ENCODE measurements at regions not wholly inside any gene's neighbourhood (a gene's known extent, or its start where the extent isn't known, plus 50 kb on each side); places are given as distances from the start of the nearest gene placed in this dataset.

DNA sequence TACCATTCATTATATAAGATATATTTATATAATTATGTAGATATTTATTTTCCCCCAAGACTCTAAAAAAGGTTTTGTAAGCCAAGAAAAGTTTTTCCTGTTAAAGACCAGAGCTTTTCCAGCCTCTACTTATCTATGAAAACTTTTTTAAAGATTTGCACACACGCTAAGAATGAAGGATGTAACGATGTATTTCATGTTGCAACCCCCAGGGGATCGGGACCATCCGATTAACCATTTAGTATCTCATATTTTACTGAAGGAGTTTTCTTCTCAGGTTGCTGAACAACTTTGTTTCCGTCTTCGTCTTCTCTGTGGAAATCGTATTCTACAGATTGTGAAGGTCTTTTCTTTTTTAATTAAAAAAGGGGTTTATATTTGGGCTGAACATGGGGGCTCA is 70.0 kb upstream of the SASH1 start:
- H3K27me3 ChIP-seq (ENCODE audit: insufficient read depth, low read length) = no peaks in the 10 kb centered on the region
- H2AFZ ChIP-seq (ENCODE audit: low read length) = no peak overlapping the region
- H3F3A ChIP-seq (ENCODE audit: insufficient read depth, low read length) = no peaks in the 10 kb centered on the region
- H3K79me2 ChIP-seq (ENCODE audit: insufficient read depth, low read length) = no peaks in the 10 kb centered on the region
- no peaks in the 10 kb centered on the region for H3K9me3 ChIP-seq (ENCODE audit: low read length)
- H3K36me3 ChIP-seq (ENCODE audit: insufficient read depth, low read length) = no peaks in the 10 kb centered on the region
- TF ChIP-seq EZH2 (IDR thresholded peaks at IDR 0.05; ENCODE audit: borderline replicate concordance, low read length) = no peak
- TF ChIP-seq, protein P1, sequence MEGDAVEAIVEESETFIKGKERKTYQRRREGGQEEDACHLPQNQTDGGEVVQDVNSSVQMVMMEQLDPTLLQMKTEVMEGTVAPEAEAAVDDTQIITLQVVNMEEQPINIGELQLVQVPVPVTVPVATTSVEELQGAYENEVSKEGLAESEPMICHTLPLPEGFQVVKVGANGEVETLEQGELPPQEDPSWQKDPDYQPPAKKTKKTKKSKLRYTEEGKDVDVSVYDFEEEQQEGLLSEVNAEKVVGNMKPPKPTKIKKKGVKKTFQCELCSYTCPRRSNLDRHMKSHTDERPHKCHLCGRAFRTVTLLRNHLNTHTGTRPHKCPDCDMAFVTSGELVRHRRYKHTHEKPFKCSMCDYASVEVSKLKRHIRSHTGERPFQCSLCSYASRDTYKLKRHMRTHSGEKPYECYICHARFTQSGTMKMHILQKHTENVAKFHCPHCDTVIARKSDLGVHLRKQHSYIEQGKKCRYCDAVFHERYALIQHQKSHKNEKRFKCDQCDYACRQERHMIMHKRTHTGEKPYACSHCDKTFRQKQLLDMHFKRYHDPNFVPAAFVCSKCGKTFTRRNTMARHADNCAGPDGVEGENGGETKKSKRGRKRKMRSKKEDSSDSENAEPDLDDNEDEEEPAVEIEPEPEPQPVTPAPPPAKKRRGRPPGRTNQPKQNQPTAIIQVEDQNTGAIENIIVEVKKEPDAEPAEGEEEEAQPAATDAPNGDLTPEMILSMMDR (IDR thresholded peaks at IDR 0.05; ENCODE audit: low read length) = no peak
- no peaks in the 10 kb centered on the region for H4K20me1 ChIP-seq (ENCODE audit: insufficient read depth, low read length)
- no peaks in the 10 kb centered on the region for H3K9me2 ChIP-seq (ENCODE audit: low read depth, low read length)
- no peak overlapping the region for H3K27ac ChIP-seq (ENCODE audit: low read depth, low read length, poor library complexity, severe bottlenecking)
- H3K4me2 ChIP-seq (ENCODE audit: low read length) = no peak overlapping the region
- no peak overlapping the region for H3K4me3 ChIP-seq (ENCODE audit: low read depth, low read length, poor library complexity, severe bottlenecking)
- H3K4me1 ChIP-seq (ENCODE audit: insufficient read depth, low read length, severe bottlenecking) = no peaks in the 10 kb centered on the region
- H3K9ac ChIP-seq (ENCODE audit: low read length) = no peak overlapping the region

DNA sequence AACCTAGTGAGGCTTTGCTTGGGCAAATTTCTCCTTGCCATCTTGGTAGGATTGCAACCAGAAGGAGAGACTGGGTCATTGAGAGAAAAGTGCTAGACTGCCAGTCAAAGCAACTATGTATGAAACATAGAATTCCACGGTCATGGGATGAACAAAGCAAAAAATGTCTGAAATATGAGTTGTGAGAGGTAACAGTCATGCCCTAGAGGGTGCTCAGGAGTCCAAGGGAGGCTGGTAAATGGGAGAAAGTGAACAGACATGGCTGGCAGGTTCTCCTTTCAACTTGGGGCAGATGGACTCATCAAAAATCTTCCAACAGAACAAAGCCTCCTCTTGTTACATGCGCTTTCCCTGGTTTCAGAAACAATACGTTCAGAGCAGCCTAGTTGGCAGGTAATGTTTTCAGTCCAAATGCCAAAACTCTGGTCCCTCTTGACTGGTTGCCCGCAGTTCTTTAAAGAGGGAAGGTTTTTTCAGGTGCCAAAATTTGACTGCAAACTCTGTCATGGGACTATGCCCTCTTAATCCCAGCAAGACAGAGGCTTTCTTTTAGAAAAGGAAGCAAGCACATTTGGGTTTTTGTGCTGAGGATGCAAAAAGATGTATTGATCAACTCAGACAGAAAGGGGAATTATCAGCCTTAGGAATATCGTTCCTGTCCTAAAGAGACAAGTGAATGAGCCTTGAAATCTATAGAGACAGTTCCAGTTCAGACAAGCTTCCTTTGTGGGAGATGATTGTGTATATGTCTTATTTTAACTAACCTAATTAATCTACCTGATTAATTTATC is 68.5 kb upstream of the SASH1 start:
- Histone ChIP-seq H3K4me2 (ENCODE audit: low read length) (no peak overlapping the region), H3K9me2 (ENCODE audit: low read depth, low read length) (no peaks in the 10 kb centered on the region), H3K4me1 (ENCODE audit: insufficient read depth, low read length, severe bottlenecking) (no peaks in the 10 kb centered on the region), H3K27ac (ENCODE audit: low read depth, low read length, poor library complexity, severe bottlenecking) (no peak overlapping the region), H3K9me3 (ENCODE audit: low read length) (no peaks in the 10 kb centered on the region), H3K9ac (ENCODE audit: low read length) (no peak overlapping the region), H3K36me3 (ENCODE audit: insufficient read depth, low read length) (no peaks in the 10 kb centered on the region), H3K4me3 (ENCODE audit: low read depth, low read length, poor library complexity, severe bottlenecking) (no peak overlapping the region), H4K20me1 (ENCODE audit: insufficient read depth, low read length) (no peaks in the 10 kb centered on the region), H3K27me3 (ENCODE audit: insufficient read depth, low read length) (no peaks in the 10 kb centered on the region), H2AFZ (ENCODE audit: low read length) (no peak overlapping the region), H3K79me2 (ENCODE audit: insufficient read depth, low read length) (no peaks in the 10 kb centered on the region), H3F3A (ENCODE audit: insufficient read depth, low read length) (no peaks in the 10 kb centered on the region)
- TF ChIP-seq, protein P1 (IDR thresholded peaks at IDR 0.05; ENCODE audit: low read length) = no peak
- no peak for TF ChIP-seq EZH2 (IDR thresholded peaks at IDR 0.05; ENCODE audit: borderline replicate concordance, low read length)

DNA sequence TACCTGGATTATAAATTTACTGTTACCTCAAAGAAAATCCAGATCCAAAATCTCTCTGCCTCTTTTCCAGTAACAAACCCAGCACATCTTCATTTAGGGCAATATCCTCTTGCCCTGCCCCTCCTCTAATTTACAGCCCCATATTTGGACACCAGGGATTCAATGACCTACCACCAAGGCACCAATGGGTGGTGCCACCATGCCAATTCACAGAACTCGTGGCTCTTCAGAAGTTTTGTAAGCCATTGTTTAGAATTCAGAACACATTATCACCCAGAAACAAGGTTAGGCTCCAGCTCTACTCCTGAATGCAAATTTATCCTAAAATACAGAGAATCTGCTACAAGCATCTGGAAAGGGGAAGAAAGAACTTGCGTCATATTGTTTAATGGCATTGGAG is 67.8 kb upstream of the SASH1 start:
- Histone ChIP-seq H4K20me1 (ENCODE audit: insufficient read depth, low read length) (no peaks in the 10 kb centered on the region), H3F3A (ENCODE audit: insufficient read depth, low read length) (no peaks in the 10 kb centered on the region), H3K9me2 (ENCODE audit: low read depth, low read length) (no peaks in the 10 kb centered on the region), H3K4me1 (ENCODE audit: insufficient read depth, low read length, severe bottlenecking) (no peaks in the 10 kb centered on the region), H3K4me2 (ENCODE audit: low read length) (no peak overlapping the region), H3K36me3 (ENCODE audit: insufficient read depth, low read length) (no peaks in the 10 kb centered on the region), H3K79me2 (ENCODE audit: insufficient read depth, low read length) (no peaks in the 10 kb centered on the region), H3K9ac (ENCODE audit: low read length) (no peak overlapping the region), H2AFZ (ENCODE audit: low read length) (no peak overlapping the region), H3K4me3 (ENCODE audit: low read depth, low read length, poor library complexity, severe bottlenecking) (no peak overlapping the region), H3K27me3 (ENCODE audit: insufficient read depth, low read length) (no peaks in the 10 kb centered on the region), H3K27ac (ENCODE audit: low read depth, low read length, poor library complexity, severe bottlenecking) (no peak overlapping the region), H3K9me3 (ENCODE audit: low read length) (no peaks in the 10 kb centered on the region)
- TF ChIP-seq, protein P1 (IDR thresholded peaks at IDR 0.05; ENCODE audit: low read length) = no peak
- TF ChIP-seq EZH2 (IDR thresholded peaks at IDR 0.05; ENCODE audit: borderline replicate concordance, low read length) = no peak

All from OCI-LY1 (cell line).